HG03469 (cell line): ENCODE measurements at regions not wholly inside any gene's neighbourhood (a gene's known extent, or its start where the extent isn't known, plus 50 kb on each side); places are given as distances from the start of the nearest gene placed in this dataset.
"Not testable (repeated sequence)": the region's sequence is repeated elsewhere in the genome, so short reads cannot be mapped to it uniquely, and the experiment has no call there.

Experiments used
- ATAC-seq: cut with Tn5 transposase; IDR thresholded peaks from one replicate; pipeline ENCODE4 v1.9.1; 2021; ENCODE audit warnings: mild to moderate bottlenecking, moderate library complexity, moderate number of reproducible peaks; ENCODE audit not compliant: unreplicated experiment

DNA sequence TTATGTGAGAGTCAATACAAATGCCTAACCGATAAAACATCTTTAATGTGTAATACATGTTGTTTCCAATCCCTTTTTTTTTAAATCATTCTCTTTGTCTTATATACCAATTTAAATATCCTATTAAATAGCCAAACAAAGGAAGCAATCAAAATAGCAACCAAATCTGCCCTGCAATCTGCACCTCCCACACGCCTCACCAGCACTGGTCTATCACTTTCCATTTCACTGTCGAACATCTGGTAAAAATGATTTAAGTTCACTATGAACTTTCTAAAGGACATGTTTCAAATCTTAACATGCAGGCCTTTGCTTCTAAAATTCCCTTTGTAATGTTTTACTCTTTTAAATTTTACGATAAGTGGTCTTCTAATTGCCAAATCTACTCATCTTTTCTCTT lies 1305.5 kb upstream of the TENM4 start:
- ATAC-seq, result no peak

DNA sequence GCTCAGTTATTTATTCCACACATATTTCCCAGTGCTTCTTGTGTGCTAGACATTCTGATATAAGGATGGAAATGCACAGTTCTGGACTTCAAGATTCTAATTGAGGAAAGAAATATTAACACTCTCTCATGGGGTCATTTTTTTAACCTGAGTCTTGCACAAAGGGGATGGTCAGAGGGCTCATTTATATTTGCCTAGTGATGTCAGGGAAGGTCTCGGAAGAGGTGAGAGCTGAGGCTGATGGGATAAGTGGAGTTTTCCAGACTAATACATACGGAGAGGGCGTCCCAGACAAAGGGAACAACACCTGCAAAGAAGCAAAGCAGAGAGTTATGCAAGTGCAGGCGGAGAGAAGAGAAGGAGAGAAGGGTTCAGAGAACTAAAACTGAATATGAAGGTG lies 1304.6 kb upstream of the TENM4 start:
- ATAC-seq, result no peak

DNA sequence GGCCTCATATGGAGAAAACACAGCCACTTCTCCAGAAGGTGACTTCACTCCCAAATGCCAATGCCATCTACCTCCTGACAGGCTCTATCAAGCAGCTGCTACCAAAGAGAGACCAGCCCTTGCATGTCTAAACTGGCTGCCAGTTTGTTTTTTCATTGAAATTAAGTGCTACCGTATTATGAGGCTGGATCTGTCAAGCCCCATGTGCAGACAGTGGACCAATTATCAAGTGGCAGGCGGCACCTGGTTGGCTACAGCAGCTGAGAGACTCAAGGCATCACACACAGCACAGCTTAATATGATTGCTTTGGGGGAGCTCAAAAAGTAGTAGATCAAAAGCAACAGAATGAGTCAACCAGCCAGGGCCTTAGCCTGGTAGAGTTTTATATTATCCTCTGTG lies 1293.0 kb upstream of the TENM4 start:
- ATAC-seq, result no peak

DNA sequence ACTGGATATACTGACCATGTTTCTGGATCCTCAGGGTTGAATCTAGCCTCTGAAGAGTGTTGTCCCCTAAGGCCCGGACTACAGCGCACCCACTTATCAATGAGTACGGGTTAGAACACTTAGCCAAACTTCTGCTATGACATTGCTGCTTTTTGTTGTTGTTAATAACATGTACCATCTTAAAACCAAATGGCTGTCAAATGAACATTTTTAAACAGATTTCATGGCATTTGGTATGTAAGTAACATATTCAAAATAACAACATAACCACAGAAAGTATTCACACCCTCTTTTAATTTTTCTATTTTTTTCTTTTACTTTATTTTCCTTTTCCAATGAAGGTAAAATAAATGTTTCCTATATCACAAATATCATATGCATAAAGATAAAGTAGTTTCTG lies 1292.5 kb upstream of the TENM4 start:
- no peak for ATAC-seq

DNA sequence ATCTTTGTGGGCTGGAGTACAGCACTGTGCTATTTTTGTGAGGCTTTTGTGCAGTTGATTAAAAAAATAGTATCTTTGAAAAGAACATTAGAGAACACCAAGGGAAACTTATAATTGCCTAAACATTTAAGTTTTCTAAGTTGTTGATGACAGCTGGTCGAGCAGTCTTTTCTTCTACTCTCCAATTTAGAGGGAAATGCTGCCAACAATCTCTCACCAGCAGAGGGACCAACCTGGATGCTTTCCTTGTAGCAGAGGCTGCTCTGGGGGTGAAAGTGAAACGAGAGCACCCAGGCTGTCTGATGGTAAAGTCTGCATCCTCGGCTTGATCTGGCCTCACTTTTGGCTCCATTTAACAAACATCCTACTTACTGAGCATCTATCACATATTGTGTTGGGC lies 1286.5 kb upstream of the TENM4 start:
- ATAC-seq, result no peak

DNA sequence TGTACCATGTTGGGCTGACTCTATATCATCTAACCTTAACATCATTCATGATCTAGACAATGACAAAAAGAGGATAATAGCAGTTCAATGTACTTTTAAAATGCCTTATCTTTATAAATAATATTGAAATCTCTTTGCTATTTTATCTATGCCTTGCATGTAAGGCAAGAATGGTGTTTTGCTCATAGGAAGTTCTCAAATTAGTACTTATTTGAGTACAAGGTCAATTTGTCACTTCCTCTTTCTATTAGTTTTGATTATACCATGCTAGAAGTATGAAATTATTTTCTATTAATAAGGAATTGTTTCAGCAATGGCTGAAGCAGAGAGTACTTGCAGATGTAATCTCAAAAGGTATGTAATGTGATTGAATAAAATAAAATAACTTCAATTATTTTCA lies 1285.4 kb upstream of the TENM4 start:
- ATAC-seq, result no peak

DNA sequence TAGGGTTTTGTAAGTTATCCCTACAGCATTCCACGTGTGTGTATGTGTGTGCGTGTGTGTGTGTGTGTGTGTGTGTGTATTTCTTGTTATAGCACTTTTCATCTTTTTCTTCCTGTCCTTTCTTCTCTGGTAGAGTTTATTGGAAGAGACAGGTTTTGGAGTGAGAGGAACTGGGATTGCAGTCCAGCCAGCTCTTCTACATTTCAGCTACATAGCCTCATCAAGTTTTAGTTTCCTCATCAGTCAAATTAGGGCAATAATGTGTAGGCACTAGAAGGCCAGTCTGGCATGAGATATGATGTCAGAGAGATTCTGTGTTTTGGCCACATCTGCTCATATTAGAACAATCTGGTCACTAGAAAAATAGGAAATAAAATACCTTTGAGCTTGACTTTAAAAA lies 1283.5 kb upstream of the TENM4 start:
- no peak for ATAC-seq

DNA sequence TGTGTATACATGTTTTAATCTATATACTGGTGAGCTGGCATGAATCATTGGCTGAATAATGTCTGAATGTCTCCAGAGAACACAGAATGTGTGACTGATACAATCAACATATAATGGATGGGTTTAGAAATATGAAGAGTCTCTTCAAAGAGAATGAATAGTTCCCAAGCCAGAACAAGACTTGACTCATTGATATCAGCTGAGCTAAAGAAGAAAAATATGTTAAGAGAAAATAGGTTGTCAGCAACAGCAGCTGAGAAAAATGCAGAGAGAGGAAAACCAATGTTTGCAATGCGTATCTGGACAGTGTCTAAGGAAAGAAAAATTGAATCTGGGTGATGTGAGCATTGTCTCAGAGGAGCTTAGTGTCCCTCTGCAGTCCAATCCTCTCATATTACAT lies 1281.8 kb upstream of the TENM4 start:
- ATAC-seq, result no peak

DNA sequence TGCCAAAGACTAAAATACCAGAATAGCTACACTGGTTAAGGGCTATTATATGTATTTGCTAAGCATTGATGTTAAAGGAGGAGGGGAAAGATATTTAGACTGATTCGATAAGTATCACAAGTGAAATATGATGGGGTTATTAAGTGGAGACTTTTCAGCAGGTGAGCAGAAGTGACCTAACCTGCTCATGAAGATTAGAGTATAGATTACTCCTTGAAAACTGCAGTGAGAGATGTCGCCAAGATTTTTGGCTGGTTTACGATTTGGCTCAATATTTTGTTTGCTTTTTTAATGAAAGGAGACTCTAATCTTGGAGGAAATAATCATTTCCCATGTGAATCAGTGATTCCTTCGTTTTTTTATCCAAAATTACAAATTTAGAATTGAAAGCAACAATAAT lies 1279.5 kb upstream of the TENM4 start:
- ATAC-seq, result no peak

DNA sequence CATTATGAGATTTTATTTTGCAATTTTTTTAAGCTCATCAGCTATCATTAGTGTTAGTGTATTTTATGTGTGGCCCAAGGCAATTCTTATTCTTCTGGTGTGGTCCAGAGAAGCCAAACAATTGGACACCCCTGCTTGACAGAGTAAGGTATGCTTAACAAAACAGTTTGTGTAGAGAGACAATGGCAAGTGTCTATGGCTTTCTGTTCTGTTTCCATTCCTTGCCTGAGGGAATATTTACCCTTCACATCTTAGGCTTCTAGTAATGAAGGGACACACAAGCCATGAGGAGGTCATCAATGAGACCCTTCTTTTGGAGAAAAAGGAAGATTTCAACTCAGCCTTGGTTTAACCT lies 1278.4 kb upstream of the TENM4 start:
- no peak for ATAC-seq

DNA sequence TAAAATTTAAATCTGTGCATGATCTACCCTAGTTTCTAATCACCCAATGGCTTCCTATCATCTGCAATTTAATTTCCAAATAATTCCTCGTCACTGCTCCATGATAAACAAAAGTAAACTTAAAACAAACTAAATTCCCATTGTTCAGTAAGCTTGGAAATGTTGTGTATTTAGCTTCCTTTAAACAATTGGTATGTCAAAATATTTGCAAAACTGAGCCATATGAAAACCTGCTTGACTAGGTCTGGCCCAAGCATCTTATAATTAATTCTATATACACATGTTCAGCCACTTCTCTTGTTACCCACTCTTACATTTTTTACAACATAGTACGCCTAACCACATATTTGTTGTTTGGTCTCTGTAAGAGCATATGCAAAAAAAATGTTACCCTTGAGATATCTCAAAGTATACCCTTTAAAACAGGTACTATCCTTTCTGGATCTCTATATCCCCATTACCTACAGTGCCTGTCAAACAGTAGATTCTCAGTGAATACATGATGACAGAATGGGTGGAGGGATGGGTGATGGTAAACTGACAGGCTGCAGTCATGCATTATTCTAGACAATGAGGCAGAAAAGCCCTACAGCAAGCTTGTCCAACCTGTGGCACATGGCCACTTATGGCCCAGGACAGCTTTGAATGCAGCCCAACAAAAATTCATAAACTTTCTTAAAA lies 1277.9 kb upstream of the TENM4 start:
- ATAC-seq, result no peak

DNA sequence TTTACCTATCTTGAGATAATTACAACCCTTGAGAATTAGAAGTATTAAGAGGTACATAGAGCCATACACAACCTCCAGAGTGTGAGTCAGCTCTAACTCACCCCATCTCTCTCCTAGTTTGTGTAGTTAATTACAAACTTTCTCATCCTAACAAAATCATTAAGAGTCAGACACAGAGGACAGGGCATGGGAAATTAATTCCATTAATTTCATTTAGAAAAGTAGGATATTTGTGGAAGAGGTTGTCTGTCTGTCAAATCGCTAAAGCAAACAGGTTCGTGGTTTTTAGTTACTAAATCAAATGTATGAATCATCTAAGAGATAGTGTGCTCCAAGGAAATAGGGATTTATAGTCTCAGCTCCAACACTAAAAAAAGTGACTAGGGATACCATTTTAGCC lies 1261.4 kb upstream of the TENM4 start:
- ATAC-seq, result no peak

DNA sequence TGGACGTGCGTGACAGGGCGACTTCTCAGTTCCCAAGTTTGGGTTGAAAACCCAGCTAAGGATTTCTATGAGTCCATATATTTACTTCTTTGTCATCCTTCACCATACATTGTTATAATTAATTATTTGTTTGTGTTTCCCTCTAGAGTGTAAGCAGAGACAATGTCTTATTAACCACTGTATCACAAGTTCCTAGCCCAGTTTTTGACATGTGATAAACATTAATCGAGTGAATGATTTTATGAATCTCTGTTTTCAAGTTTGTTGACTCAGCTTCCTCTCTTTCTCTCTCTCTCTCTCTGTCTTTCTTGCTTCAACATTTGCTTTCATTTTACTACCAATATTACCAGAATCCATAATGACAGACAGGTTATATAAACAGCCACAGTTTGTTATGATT lies 1259.6 kb upstream of the TENM4 start:
- no peak for ATAC-seq

DNA sequence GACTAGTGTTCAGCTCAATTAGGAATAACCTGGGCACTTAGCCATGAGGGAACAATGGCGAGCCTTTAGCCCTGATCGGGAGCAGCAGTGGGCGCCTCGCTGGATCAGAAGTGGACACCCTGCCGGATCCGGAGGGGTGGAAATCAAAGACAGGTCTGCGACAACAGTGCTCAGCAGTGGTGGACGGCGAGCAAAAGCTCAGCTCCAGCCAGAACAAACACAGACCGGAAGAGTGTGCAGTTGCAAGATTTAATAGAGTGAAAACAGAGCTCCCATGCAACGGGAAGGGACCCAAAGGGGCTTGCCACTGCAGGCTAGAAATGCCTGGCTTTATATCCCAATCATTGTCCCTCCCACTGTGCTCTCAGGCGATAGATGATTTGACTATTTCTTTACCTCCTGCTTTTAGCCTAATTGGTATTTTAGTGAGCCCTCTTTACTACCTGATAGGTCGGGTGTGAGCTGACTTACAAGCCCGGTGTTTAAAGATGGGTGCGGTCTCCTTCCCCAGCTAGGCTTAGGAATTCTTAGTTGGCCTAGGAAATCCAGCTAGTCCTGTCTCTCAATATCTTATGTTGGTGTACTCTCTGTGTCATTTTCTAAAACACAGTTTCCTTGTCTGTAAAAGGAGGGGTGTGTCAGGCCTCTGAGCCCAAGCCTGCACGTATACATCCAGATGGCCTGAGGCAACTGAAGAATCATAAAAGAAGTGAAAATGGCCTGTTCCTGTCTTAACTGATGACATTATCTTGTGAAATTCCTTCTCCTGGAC lies 1258.8 kb upstream of the TENM4 start:
- not testable (repeated sequence) for ATAC-seq

DNA sequence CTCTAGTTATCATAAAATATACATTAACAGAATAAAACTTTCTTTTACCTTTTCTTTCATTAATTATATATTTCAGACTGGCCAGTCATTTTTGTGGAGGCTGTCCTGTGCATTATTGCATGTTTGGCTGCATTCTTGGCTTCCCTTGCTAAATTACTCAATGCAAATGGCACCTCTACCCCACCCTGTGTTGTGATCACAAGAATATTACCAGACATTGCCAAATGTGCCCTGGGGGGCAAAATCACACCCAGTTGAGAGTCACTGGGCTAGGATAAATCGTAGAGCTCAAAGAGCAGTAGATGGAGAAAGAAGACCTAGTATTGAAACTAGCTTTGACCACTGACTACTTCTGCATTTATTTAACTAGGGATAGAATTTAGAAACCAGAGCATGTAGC lies 1257.8 kb upstream of the TENM4 start:
- no peak for ATAC-seq

DNA sequence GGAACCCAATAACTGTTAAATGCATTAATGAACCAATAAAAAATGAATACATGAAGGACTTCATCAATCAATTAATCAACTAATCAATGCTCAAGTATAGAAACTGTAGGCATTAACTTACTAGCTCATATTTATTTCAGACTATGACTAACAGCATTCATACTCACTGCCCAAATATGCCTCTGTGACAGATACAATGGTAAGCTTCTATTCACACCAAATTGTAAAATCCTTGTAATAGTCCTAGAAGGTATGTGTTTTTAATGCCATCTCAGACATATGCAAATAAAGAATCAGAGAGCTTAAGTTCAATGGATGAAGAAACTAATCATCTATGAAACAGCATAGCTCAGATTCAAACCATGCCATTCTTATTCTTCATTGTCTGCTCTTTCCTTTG lies 1253.6 kb upstream of the TENM4 start:
- ATAC-seq, result no peak

DNA sequence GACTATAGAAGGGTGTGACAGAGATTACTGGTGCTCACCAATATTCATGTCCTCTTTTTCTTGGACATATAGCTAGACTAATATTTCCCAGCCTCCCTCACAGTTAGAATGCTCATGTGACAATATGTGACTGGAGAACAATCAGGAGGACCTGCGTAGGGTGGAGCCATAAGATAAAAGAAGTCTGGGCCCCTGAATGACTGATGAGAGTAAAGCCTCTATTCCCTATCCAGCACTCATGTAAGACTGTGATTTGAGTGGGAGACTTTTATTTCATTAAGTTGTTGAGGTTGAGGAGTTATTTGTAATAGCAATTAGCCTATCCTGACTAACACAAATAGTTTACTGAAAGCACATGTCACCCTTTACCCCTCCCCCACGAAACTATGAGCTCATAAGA lies 1247.1 kb upstream of the TENM4 start:
- no peak for ATAC-seq

DNA sequence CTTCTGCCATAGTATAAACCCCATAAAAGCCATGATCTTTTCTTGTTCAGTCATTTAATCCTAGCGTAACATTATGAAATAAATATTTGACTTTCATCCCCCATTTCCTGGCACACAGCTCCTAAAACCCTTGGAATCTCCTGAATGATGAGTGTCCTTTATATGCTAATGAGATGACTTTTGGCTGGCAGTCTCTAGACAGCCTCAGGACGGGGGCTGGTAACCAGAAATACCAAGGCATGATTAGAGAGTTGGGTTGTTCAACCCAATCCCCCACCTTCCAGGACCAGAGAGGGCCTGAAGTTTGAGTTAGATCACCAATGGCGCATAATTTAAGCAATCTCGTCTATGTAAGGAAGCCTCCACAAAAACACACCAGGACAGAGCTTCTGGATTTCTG lies 1246.1 kb upstream of the TENM4 start:
- no peak for ATAC-seq

DNA sequence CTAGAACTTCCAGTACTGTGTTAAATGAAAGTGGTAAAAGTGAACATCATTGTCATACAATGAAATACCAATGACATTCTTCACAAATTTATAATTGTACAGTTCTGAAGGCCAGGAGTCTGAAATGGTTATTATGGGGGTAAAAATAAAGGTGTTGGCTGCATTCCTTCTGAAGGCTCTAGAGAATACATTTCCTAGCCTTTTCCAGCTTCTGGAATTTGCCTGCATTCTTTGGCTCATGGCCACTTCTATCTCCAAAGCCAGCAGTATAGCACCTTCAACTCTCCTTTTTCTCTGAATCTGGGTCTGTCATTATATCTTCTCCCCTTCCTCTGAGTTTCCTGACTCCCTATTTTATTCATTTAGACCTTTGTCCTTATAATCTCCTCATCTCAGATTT lies 1232.7 kb upstream of the TENM4 start:
- ATAC-seq, result no peak

DNA sequence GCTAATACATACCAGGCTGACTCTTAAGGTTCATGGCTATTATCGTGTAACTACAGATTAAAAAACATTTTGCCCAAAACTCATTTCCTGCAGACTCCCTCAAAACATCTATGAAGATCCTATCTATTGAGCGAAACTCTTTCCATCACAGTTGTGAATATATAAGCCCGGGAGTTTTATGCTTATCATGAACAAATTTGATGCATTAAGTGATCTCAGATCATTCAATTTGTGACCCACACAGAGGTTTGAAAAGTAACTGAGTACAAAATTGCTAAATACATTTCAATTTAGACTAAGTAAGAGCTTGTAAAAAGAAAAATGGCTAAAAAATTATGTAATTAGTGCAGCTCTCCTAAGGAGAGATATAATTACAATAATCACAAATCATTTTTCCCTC lies 1228.8 kb upstream of the TENM4 start:
- ATAC-seq, result no peak

DNA sequence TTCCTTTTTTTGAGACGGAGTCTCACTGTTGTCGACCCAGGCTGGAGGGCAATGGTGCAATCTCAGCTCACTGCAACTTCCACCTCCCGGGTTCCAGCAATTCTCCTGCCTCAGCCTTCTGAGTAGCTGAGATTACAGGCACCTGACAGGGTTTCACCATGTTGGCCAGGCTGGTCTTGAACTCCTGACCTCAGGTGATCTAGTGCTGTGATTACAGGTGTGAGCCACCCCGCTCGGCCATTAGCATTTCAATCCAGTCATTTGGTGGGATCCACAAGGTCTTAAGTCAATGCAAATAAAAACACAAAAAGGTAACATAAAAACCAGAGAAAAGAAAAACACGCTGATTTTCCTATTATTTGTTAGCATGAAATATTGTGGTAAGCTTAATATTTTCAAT lies 1227.2 kb upstream of the TENM4 start:
- no peak for ATAC-seq

DNA sequence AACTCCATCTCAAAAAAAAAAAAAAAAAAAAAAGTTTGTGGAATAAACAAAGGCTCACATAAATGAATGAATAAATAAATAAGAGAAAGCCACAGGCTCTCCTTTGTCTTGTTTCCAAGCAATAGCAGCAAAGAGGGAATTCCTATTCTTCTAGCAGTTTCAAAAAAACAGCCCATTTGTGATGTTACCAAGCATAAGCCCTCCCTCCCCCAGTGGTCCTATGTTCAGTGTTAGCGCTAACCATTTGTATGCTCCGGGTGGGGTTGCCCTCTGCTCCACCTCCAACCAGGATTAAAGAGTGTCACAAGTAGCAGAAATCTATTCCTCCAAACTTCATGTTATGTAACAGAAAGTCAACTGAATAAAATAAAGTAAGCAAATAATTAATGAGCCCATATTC lies 1215.0 kb upstream of the TENM4 start:
- no peak for ATAC-seq

DNA sequence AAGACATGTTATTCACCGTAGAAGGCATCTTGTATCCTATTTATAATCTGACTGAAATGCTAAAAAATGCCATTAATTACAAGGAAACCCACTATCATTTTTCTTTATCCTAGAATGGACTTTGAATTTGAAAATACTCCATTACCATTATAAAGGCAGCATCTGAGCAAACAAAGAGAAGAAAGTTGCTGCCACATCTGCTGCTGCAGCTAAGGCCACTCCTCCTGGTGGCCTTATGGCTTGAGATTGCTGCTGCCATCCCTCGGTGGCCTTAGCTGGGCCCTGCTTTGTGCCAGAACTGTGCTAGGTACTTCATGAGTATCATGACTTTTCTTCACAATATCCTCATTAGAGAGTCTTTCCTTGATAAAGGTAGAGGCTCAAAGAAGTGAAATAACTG lies 1210.1 kb upstream of the TENM4 start:
- no peak for ATAC-seq
